ENCODE measurements at regions not wholly inside any gene's neighbourhood (a gene's known extent, or its start where the extent isn't known, plus 50 kb on each side); places are given as distances from the start of the nearest gene placed in this dataset.

GRCh38 chr3:102577082-102577789 lies 142.4 kb downstream of the ZPLD1 start:
- no peak for DNase-seq
- ATAC-seq, result no peak
- H3K9me3 Mint-ChIP-seq, result no peaks in the 10 kb centered on the region
- no peaks in the 10 kb centered on the region for H3K27me3 Mint-ChIP-seq
- peak overlapping the region in 1 of 2 donors; percentile 3 for H3K27ac Mint-ChIP-seq
- no peak overlapping the region for H3K4me3 Mint-ChIP-seq
- no peaks in the 10 kb centered on the region for H3K4me1 Mint-ChIP-seq

- no peaks in the 10 kb centered on the region for H3K4me1 Mint-ChIP-seq
- no peaks in the 10 kb centered on the region for H3K9me3 Mint-ChIP-seq
- no peak overlapping the region for H3K4me3 Mint-ChIP-seq
- H3K27me3 Mint-ChIP-seq, result no peaks in the 10 kb centered on the region
- DNase-seq (no peak), ATAC-seq (no peak)
- no peak overlapping the region for H3K27ac Mint-ChIP-seq
These were observed 145.9 kb downstream of the ZPLD1 start for GRCh38 chr3:102580760-102581159.

- ATAC-seq (no peak), DNase-seq (no peak)
- H3K9me3 Mint-ChIP-seq, result peaks cover 0 to 7% of the 10 kb centered on the region in 2 donors
- no peak overlapping the region for H3K4me3 Mint-ChIP-seq
- H3K27me3 Mint-ChIP-seq, result no peaks in the 10 kb centered on the region
- no peak overlapping the region for H3K27ac Mint-ChIP-seq
- no peaks in the 10 kb centered on the region for H3K4me1 Mint-ChIP-seq
These were observed 151.7 kb downstream of the ZPLD1 start for GRCh38 chr3:102586485-102586884.

DNA sequence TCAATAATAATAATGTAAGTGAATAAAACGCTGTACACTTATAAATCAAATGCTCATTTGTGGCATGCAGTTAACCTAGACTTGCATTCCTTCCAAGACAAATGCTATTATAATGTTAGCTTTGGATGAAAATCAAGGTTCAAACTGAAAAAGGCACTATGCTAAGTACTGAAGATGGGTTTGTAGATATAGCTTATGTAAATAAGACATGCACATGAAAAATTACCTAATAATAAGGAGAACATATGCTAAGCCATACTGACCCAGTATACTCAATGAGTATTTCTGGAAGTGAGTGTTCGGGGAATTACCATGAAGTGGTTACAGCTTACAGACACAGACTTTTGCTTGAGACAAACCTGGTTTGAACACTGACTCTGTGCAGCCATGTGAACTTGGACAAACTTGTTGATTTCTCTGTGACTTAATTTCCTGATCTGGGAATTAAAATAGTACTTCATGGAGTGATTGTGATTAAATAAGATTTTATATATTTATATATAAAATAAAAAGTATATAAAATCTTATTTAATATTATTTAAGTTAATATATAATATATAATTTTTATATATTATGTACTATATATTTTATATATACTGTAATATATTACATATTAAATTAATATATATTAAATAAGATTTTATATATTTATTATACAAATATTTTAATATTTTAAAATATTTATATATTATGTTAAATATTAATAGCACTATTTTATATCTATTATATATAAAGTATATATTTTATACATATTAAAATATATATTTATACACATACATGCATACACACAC lies 159.2 kb downstream of the ZPLD1 start:
- H3K4me3 Mint-ChIP-seq, result no peak overlapping the region
- peaks cover 12% of the 10 kb centered on the region for H3K27me3 Mint-ChIP-seq
- no peaks in the 10 kb centered on the region for H3K4me1 Mint-ChIP-seq
- DNase-seq (no peak), ATAC-seq (no peak)
- no peak overlapping the region for H3K27ac Mint-ChIP-seq
- peaks cover 4 to 7% of the 10 kb centered on the region in 2 donors for H3K9me3 Mint-ChIP-seq

DNA sequence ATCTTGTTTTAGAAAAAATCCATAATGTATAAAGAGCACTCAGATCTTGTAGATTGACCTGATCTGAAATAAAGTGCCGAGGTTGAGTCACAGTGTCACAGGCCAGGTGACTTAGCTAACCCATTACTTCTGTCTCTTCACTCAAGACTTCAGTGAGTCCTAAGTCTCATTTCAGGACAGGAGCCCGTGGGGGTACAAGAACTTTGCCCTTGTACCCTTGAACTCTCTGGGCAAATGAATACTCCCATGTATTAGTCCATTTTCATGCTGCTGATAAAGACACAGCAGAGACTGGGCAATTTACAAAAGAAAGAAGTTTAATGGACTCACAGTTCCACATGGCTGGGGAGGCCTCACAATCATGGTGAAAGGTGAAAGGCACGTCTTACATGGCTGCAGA lies 160.2 kb downstream of the ZPLD1 start:
- H3K4me1 Mint-ChIP-seq, result no peaks in the 10 kb centered on the region
- H3K4me3 Mint-ChIP-seq, result no peak overlapping the region
- DNase-seq, result no peak
- no peak for ATAC-seq
- H3K27ac Mint-ChIP-seq, result no peak overlapping the region
- peaks cover 4 to 7% of the 10 kb centered on the region in 2 donors for H3K9me3 Mint-ChIP-seq
- peaks cover 12% of the 10 kb centered on the region for H3K27me3 Mint-ChIP-seq

DNA sequence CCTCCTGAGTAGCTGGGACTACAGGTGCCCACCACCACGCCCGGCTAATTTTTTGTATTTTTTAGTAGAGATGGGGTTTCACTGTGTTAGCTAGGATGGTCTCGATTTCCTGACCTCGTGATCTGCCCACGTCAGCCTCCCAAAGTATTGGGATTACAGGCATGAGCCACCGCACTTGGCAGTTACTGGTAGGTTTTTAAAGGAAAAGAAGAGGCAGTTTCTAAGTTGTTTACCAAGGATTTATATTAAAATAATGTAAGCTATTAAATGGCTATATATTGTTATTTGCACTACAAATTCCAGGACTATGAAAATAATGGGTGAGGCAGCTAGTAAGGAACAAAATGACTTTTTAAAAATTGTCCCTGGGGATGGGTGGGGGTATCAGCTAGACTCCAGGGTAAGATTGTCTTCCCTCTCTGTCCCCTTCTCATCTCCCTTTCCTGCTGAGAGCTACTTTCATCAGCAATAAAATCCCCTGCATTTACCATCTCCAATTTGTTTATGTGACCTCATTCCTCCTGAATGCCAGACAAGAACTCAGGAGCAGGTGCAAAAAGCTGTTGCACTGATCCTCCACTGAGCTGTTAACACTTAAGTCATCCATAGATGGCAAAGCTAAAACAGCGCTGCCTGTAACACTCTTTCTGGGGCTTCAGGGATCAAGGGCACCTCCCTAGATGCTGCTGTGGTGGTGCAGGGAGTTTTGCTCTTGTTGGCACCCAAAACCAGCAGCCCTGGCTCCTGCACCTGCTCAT lies 165.2 kb downstream of the ZPLD1 start:
- DNase-seq (no peak), ATAC-seq (no peak)
- Mint-ChIP-seq H3K4me1 (no peaks in the 10 kb centered on the region), H3K4me3 (no peak overlapping the region), H3K27me3 (peaks cover 12% of the 10 kb centered on the region), H3K27ac (no peak overlapping the region), H3K9me3 (no peaks in the 10 kb centered on the region)

DNA sequence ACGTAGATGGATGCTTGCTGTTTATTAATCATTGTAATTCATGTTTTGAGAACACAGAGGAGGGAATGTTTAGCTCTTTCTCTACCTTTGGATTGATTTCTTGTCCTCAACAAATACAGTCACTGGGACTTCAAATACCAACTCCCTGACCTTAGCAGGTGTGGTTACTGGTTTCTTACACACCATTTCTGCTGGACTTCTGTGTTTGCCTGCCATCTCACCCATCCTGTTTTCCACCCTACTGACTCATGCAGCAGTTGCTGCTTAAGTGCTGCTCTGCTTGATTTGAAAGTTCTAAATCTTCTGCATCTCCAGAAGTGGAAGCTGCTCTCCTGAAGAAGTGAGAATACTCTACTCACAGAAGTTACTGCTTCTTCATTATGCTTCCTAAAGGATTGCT lies 170.3 kb downstream of the ZPLD1 start:
- DNase-seq (no peak), ATAC-seq (no peak)
- Mint-ChIP-seq H3K9me3 (no peaks in the 10 kb centered on the region), H3K4me1 (no peaks in the 10 kb centered on the region), H3K27me3 (no peaks in the 10 kb centered on the region), H3K27ac (no peak overlapping the region), H3K4me3 (no peak overlapping the region)

DNA sequence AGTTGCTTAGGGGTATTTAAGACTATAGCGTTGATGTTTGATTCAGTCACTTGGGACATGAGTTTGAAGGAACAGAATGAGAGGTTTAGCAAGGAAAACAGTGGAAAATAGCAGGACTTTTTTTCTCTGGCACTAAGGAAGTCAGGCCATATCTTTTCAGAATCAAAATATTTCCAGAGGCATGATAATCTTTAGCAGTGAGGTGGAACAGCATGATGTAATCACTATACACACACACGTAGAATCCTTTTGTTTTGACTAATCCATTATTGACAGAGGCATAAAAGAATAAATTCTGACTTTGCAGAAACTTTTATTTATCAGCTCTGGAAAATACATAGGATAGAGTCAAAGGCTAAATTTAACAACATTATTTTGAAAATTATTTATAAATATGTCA lies 174.1 kb downstream of the ZPLD1 start:
- Mint-ChIP-seq H3K27me3 (no peaks in the 10 kb centered on the region), H3K27ac (no peak overlapping the region), H3K4me1 (no peaks in the 10 kb centered on the region), H3K9me3 (no peaks in the 10 kb centered on the region), H3K4me3 (no peak overlapping the region)
- no peak for DNase-seq
- no peak for ATAC-seq

DNA sequence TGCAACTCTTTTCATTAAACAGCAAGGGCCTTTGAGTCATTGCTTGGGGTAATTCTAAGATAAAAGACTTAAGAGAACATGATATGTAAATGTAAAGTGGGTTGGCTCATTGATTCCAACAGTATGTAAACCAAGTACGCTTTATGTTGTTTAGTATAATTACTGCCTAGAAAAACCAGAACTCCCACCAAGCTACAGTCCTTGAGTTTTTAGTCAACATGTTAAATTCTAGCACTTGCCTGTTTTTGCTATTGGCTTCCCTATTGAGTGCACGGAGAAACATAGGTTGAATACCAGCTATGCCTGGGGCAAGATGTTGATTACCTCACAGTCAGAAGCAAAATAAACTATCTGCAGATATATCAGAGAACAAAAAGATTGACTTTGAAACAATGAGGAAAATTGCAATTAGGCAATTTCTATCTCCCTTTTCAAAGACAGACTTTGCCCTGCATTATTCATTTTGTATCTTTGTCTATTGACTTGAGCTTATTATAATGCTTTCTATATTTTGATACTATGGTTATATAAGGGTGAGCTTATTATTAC lies 179.3 kb downstream of the ZPLD1 start:
- H3K4me1 Mint-ChIP-seq, result no peaks in the 10 kb centered on the region

DNA sequence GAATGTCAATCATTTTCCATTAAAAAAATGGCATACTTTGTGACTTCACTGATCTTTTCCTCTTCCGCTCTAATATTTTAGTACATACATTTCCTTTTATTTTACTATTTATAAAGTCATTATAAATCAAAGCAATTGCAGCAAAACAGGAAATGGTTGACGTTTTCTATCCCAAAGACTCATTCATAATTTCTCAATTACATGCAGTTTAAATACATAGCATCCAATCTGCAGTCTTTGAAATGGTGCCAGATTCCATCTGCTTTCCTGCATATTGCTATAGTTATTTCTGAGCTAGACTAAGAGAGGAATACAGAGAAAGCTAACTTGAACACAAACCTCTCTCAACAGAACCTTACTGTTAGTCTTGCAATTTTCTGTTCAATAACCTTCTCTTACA lies 179.8 kb downstream of the ZPLD1 start:
- no peak overlapping the region for H3K4me3 Mint-ChIP-seq
- H3K9me3 Mint-ChIP-seq, result no peaks in the 10 kb centered on the region
- no peaks in the 10 kb centered on the region for H3K27me3 Mint-ChIP-seq
- ATAC-seq (no peak), DNase-seq (no peak)
- no peaks in the 10 kb centered on the region for H3K4me1 Mint-ChIP-seq
- no peak overlapping the region for H3K27ac Mint-ChIP-seq

More for the DNA sequence above, 179.3 kb downstream of the ZPLD1 start:
- no peak for DNase-seq
- no peak overlapping the region for H3K27ac Mint-ChIP-seq
- no peak overlapping the region for H3K4me3 Mint-ChIP-seq
- H3K9me3 Mint-ChIP-seq, result no peaks in the 10 kb centered on the region
- no peak for ATAC-seq
- H3K27me3 Mint-ChIP-seq, result no peaks in the 10 kb centered on the region

DNA sequence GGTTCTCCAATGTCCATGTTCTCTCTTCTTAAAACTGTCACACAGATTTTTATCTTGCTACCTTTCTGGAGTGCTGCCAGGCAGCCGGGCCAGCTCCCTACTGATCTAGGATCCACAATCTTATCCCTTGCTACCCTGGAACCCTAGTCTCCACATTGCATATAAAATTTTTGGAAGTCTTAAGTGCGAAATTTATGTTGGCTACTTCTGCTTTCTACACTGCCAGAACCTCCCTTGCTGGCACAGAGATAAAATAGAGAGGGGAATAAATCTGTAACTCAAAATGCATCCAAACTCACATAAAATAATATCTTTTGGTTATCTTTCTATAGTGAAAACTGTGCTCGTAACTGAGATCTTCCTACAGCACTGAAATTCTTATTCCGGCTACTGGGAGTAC lies 182.6 kb downstream of the ZPLD1 start:
- H3K27ac Mint-ChIP-seq, result no peak overlapping the region
- no peak overlapping the region for H3K4me3 Mint-ChIP-seq
- no peaks in the 10 kb centered on the region for H3K9me3 Mint-ChIP-seq
- DNase-seq, result no peak
- H3K27me3 Mint-ChIP-seq, result peaks cover 8% of the 10 kb centered on the region
- H3K4me1 Mint-ChIP-seq, result no peaks in the 10 kb centered on the region
- ATAC-seq, result no peak

- H3K4me1 Mint-ChIP-seq, result no peaks in the 10 kb centered on the region
- H3K9me3 Mint-ChIP-seq, result no peaks in the 10 kb centered on the region
- no peak overlapping the region for H3K27ac Mint-ChIP-seq
- H3K4me3 Mint-ChIP-seq, result no peak overlapping the region
- no peak for ATAC-seq
- DNase-seq, result no peak
- peaks cover 8% of the 10 kb centered on the region for H3K27me3 Mint-ChIP-seq
These were observed 184.5 kb downstream of the ZPLD1 start for GRCh38 chr3:102619361-102619760.

DNA sequence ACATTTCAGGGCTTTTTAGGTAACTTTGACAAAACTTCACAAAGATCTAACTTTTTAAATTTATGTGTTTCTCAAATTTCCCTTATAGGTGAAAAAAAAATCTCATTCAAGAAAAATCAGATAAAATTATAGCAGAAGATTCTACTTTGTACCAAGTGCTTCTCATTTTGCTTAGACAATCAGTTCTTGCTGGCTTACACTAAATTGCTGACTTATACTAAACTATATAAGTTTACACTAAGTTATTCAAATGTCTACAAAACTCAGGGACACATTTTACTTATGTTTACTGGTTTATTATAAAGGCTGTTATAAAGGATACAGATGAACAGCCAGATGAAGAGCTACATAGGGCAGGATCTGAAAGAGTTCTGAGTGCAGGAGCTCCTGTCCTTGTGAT lies 195.1 kb downstream of the ZPLD1 start:
- H3K27me3 Mint-ChIP-seq, result no peaks in the 10 kb centered on the region

DNA sequence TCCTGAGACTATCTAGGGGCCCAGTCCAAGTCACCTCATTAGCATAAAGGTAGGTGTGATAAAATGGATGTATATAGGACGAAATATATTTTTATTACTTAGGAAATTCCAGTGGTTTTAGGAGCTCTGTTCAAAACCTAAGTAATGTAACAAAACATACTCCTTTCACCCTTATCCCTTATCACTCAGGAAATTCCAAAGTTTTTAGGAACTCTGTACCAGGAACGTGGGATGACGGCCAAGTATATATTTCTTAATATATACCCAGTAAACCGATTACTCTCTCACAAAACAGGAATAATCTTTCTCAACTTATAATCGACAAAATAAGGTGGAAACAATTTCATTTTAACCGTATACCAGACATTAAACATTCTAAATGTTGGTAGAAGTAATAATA lies 195.7 kb downstream of the ZPLD1 start:
- no peak for ATAC-seq
- H3K4me1 Mint-ChIP-seq, result no peaks in the 10 kb centered on the region
- no peak overlapping the region for H3K4me3 Mint-ChIP-seq
- no peak for DNase-seq
- no peaks in the 10 kb centered on the region for H3K9me3 Mint-ChIP-seq
- H3K27ac Mint-ChIP-seq, result no peak overlapping the region
- H3K27me3 Mint-ChIP-seq, result no peaks in the 10 kb centered on the region

More for the DNA sequence above, 195.1 kb downstream of the ZPLD1 start:
- Mint-ChIP-seq H3K4me3 (no peak overlapping the region), H3K27ac (no peak overlapping the region), H3K9me3 (no peaks in the 10 kb centered on the region), H3K4me1 (no peaks in the 10 kb centered on the region)
- DNase-seq (no peak), ATAC-seq (no peak)

GRCh38 chr3:102643546-102643945 lies 208.7 kb downstream of the ZPLD1 start:
- no peak for DNase-seq
- ATAC-seq, result no peak
- no peaks in the 10 kb centered on the region for H3K4me1 Mint-ChIP-seq
- H3K4me3 Mint-ChIP-seq, result no peak overlapping the region
- H3K9me3 Mint-ChIP-seq, result no peaks in the 10 kb centered on the region
- no peak overlapping the region for H3K27ac Mint-ChIP-seq
- H3K27me3 Mint-ChIP-seq, result peaks cover 9% of the 10 kb centered on the region

- H3K27ac Mint-ChIP-seq, result no peak overlapping the region
- H3K9me3 Mint-ChIP-seq, result no peaks in the 10 kb centered on the region
- DNase-seq (no peak), ATAC-seq (no peak)
- peaks cover 8% of the 10 kb centered on the region for H3K27me3 Mint-ChIP-seq
- H3K4me1 Mint-ChIP-seq, result no peaks in the 10 kb centered on the region
- H3K4me3 Mint-ChIP-seq, result no peak overlapping the region
These were observed 211.7 kb downstream of the ZPLD1 start for GRCh38 chr3:102646557-102646956.
